ENCODE measurements at regions not wholly inside any gene's neighbourhood (a gene's known extent, or its start where the extent isn't known, plus 50 kb on each side); places are given as distances from the start of the nearest gene placed in this dataset.

GRCh38 chr2:3041246-3041645, 336.4 kb downstream of the EIPR1 start:
- TF ChIP-seq CTCF (IDR thresholded peaks at IDR 0.05; ENCODE audit: extremely low read depth, missing control alignments): no peak
- no peak for DNase-seq (ENCODE audit: low spot score)

GRCh38 chr2:3040496-3041140, 337.0 kb downstream of the EIPR1 start:
- DNase-seq (ENCODE audit: low spot score): no peak
- no peak for TF ChIP-seq CTCF (IDR thresholded peaks at IDR 0.05; ENCODE audit: extremely low read depth, missing control alignments)

- no peak for DNase-seq (ENCODE audit: low spot score)
- no peak for TF ChIP-seq CTCF (IDR thresholded peaks at IDR 0.05; ENCODE audit: extremely low read depth, missing control alignments)
Measured at GRCh38 chr2:3040066-3040428, 337.6 kb downstream of the EIPR1 start.

- DNase-seq (ENCODE audit: low spot score): no peak
Measured at GRCh38 chr2:3039188-3040065, 338.2 kb downstream of the EIPR1 start.

GRCh38 chr2:3038636-3039035, 339.0 kb downstream of the EIPR1 start:
- no peak for DNase-seq (ENCODE audit: low spot score)
- no peak for TF ChIP-seq CTCF (IDR thresholded peaks at IDR 0.05; ENCODE audit: extremely low read depth, missing control alignments)

More at GRCh38 chr2:3039188-3040065, 338.2 kb downstream of the EIPR1 start:
- no peak for TF ChIP-seq CTCF (IDR thresholded peaks at IDR 0.05; ENCODE audit: extremely low read depth, missing control alignments)

- no peak for DNase-seq (ENCODE audit: low spot score)
- no peak for TF ChIP-seq CTCF (IDR thresholded peaks at IDR 0.05; ENCODE audit: extremely low read depth, missing control alignments)
Measured at GRCh38 chr2:3037196-3038194, 340.1 kb downstream of the EIPR1 start.
